ENCODE measurements at regions not wholly inside any gene's neighbourhood (a gene's known extent, or its start where the extent isn't known, plus 50 kb on each side); places are given as distances from the start of the nearest gene placed in this dataset.

DNA sequence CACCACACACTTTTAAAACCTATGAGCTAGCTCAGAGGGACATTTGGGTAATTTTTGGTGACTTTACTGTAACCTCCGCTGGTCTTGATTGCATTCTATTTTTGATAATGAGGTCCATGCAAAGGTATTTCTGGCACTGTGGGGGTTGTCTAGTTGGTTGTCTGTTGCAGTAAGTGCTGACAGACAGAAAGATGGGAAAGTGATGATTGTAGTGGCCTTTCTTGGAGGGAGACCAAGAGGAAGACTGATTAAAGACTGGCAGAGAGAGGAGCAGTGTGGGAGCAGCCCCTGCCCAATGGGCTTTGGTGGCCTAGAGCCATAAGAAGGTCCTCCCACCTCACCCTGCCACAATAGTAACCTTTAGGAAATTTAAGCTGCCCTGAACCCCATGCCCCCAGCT, 173.4 kb upstream of the CTBP2 start:
- no peaks in the 10 kb centered on the region for H4K20me1 ChIP-seq (ENCODE audit: insufficient read depth)
- TF ChIP-seq NFIC (IDR thresholded peaks at IDR 0.05; ENCODE audit: borderline replicate concordance) (no peak), RAD21 (IDR thresholded peaks at IDR 0.05; ENCODE audit: low read length) (no peak), TCF12 (IDR thresholded peaks at IDR 0.05) (no peak), RFX5 (IDR thresholded peaks at IDR 0.05; ENCODE audit: low read length) (no peak), EZH2phosphoT487 (IDR thresholded peaks at IDR 0.05; ENCODE audit: borderline replicate concordance, low read depth) (no peak), YY1 (IDR thresholded peaks at IDR 0.05; ENCODE audit: low read depth) (no peak), MEF2A (IDR thresholded peaks at IDR 0.05; ENCODE audit: borderline replicate concordance, low read depth) (no peak), NRF1 (IDR thresholded peaks at IDR 0.05; ENCODE audit: low read depth, low read length) (no peak), FOXM1 (IDR thresholded peaks at IDR 0.05; ENCODE audit: low read depth) (no peak), JUND (IDR thresholded peaks at IDR 0.05) (no peak), MXI1 (IDR thresholded peaks at IDR 0.05; ENCODE audit: low read depth, low read length) (no peak), GABPA (IDR thresholded peaks at IDR 0.05; ENCODE audit: low read depth) (no peak), POLR2AphosphoS5 (IDR thresholded peaks at IDR 0.05; ENCODE audit: low read depth, low read length) (no peak), TAF1 (IDR thresholded peaks at IDR 0.05; ENCODE audit: borderline replicate concordance, low read depth, low read length) (no peak)
- TF ChIP-seq, protein P1, sequence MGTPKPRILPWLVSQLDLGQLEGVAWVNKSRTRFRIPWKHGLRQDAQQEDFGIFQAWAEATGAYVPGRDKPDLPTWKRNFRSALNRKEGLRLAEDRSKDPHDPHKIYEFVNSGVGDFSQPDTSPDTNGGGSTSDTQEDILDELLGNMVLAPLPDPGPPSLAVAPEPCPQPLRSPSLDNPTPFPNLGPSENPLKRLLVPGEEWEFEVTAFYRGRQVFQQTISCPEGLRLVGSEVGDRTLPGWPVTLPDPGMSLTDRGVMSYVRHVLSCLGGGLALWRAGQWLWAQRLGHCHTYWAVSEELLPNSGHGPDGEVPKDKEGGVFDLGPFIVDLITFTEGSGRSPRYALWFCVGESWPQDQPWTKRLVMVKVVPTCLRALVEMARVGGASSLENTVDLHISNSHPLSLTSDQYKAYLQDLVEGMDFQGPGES (IDR thresholded peaks at IDR 0.05; ENCODE audit: low read depth, low read length) = no peak
- TF ChIP-seq, protein P2, sequence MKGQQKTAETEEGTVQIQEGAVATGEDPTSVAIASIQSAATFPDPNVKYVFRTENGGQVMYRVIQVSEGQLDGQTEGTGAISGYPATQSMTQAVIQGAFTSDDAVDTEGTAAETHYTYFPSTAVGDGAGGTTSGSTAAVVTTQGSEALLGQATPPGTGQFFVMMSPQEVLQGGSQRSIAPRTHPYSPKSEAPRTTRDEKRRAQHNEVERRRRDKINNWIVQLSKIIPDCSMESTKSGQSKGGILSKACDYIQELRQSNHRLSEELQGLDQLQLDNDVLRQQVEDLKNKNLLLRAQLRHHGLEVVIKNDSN (IDR thresholded peaks at IDR 0.05; ENCODE audit: borderline replicate concordance, low read depth) = no peak
- TF ChIP-seq, protein P3, sequence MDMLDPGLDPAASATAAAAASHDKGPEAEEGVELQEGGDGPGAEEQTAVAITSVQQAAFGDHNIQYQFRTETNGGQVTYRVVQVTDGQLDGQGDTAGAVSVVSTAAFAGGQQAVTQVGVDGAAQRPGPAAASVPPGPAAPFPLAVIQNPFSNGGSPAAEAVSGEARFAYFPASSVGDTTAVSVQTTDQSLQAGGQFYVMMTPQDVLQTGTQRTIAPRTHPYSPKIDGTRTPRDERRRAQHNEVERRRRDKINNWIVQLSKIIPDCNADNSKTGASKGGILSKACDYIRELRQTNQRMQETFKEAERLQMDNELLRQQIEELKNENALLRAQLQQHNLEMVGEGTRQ (IDR thresholded peaks at IDR 0.05; ENCODE audit: borderline replicate concordance, low read depth, low read length) = no peak
- H3K4me3 ChIP-seq (ENCODE audit: low read depth in 2 of 2, low read length in 1 of 2) = no peak overlapping the region
- no peaks in the 10 kb centered on the region for H3K27me3 ChIP-seq (ENCODE audit: insufficient read depth)
- no peak for DNase-seq
- H3K27ac ChIP-seq (ENCODE audit: low read depth in 2 of 2, low read length in 1 of 2) = no peak overlapping the region
- H3F3A ChIP-seq (replicated peaks; ENCODE audit: insufficient read depth) = no peaks in the 10 kb centered on the region
- POLR2A ChIA-PET = no interaction called here
- no peaks in the 10 kb centered on the region for H3K36me3 ChIP-seq (replicated peaks in 1 of 2; ENCODE audit: control insufficient read depth in 1 of 2, insufficient read depth in 2 of 2, low read length in 1 of 2)
- no peaks in the 10 kb centered on the region for H3K9me2 ChIP-seq
- CTCF ChIA-PET = interaction anchor here (5.1 kb wide), 1 partner anchor 9 kb away, joined by 29 read pairs; no protein-coding TSS in a partner anchor
- 50% methylated on average over 1 of the region's 1 CpG for WGBS (ENCODE audit: low lambda C conversion rate)
- no peak overlapping the region for H3K4me2 ChIP-seq
- H3K9me3 ChIP-seq = no peaks in the 10 kb centered on the region
- no peaks in the 10 kb centered on the region for H3K4me1 ChIP-seq (ENCODE audit: control insufficient read depth in 1 of 2, insufficient read depth in 2 of 2, low read depth in 1 of 2, low read length in 1 of 2)
- no peak overlapping the region for H3K9ac ChIP-seq
- H2AFZ ChIP-seq (ENCODE audit: low read depth) = no peak overlapping the region
- H3K79me2 ChIP-seq (ENCODE audit: insufficient read depth) = no peaks in the 10 kb centered on the region

DNA sequence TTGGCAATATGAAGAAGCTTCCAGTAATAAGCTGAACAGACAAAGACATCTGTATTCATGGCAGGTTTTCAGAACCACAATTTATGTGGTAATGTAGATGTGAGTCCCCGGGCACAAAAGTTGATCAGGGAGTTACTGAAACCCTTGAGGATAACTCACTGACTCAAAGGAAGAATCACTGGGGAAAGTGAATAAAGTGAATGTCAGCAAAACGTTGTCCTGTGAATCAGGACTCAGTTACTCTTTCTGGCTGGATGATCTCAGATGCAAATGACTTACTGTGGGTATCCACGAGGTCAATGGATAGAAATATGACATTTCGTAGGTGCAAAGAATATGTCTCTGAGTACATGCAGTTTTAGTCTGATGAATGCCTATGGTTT, 172.8 kb upstream of the CTBP2 start:
- H3K36me3 ChIP-seq (replicated peaks in 1 of 2; ENCODE audit: control insufficient read depth in 1 of 2, insufficient read depth in 2 of 2, low read length in 1 of 2) = no peaks in the 10 kb centered on the region
- no peaks in the 10 kb centered on the region for H4K20me1 ChIP-seq (ENCODE audit: insufficient read depth)
- H3K4me1 ChIP-seq (ENCODE audit: control insufficient read depth in 1 of 2, insufficient read depth in 2 of 2, low read depth in 1 of 2, low read length in 1 of 2) = no peaks in the 10 kb centered on the region
- H3F3A ChIP-seq (replicated peaks; ENCODE audit: insufficient read depth) = no peaks in the 10 kb centered on the region
- DNase-seq = no peak
- H3K79me2 ChIP-seq (ENCODE audit: insufficient read depth) = no peaks in the 10 kb centered on the region
- H3K27ac ChIP-seq (ENCODE audit: low read depth in 2 of 2, low read length in 1 of 2) = no peak overlapping the region
- CTCF ChIA-PET = interaction anchor here (5.1 kb wide), 1 partner anchor 10 kb away, joined by 29 read pairs; no protein-coding TSS in a partner anchor
- H3K9me3 ChIP-seq = no peaks in the 10 kb centered on the region
- H3K4me3 ChIP-seq (ENCODE audit: low read depth in 2 of 2, low read length in 1 of 2) = no peak overlapping the region
- 17% methylated on average over 4 of the region's 4 CpGs for WGBS (ENCODE audit: low lambda C conversion rate)
- no peaks in the 10 kb centered on the region for H3K9me2 ChIP-seq
- POLR2A ChIA-PET = no interaction called here
- H3K4me2 ChIP-seq = no peak overlapping the region
- no peaks in the 10 kb centered on the region for H3K27me3 ChIP-seq (ENCODE audit: insufficient read depth)
- no peak overlapping the region for H3K9ac ChIP-seq
- no peak overlapping the region for H2AFZ ChIP-seq (ENCODE audit: low read depth)
- TF ChIP-seq CHD2 (IDR thresholded peaks at IDR 0.05; ENCODE audit: low read length, partially characterized antibody) (no peak), POLR2AphosphoS5 (IDR thresholded peaks at IDR 0.05; ENCODE audit: low read depth, low read length) (no peak), FOXM1 (IDR thresholded peaks at IDR 0.05; ENCODE audit: low read depth) (no peak), EZH2phosphoT487 (IDR thresholded peaks at IDR 0.05; ENCODE audit: borderline replicate concordance, low read depth) (no peak), TEAD4 (IDR thresholded peaks at IDR 0.05; ENCODE audit: borderline replicate concordance, insufficient read depth) (no peak), JUND (IDR thresholded peaks at IDR 0.05) (no peak), RAD21 (IDR thresholded peaks at IDR 0.05; ENCODE audit: low read length) (no peak), NFIC (IDR thresholded peaks at IDR 0.05; ENCODE audit: borderline replicate concordance) (no peak), FOXJ3 (CRISPR knock-in tag; IDR thresholded peaks at IDR 0.05) (no peak), ELF1 (IDR thresholded peaks at IDR 0.05) (no peak), EP300 (IDR thresholded peaks at IDR 0.05; ENCODE audit: borderline replicate concordance in 1 of 2, low read depth in 1 of 2, low read length in 1 of 2) (no peak), RCOR1 (IDR thresholded peaks at IDR 0.05; ENCODE audit: low read length) (no peak), GATA2 (CRISPR knock-in tag; IDR thresholded peaks at IDR 0.05) (no peak)
- TF ChIP-seq, protein P4, sequence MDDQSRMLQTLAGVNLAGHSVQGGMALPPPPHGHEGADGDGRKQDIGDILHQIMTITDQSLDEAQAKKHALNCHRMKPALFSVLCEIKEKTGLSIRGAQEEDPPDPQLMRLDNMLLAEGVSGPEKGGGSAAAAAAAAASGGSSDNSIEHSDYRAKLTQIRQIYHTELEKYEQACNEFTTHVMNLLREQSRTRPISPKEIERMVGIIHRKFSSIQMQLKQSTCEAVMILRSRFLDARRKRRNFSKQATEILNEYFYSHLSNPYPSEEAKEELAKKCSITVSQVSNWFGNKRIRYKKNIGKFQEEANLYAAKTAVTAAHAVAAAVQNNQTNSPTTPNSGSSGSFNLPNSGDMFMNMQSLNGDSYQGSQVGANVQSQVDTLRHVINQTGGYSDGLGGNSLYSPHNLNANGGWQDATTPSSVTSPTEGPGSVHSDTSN (IDR thresholded peaks at IDR 0.05) = no peak
- TF ChIP-seq, protein P3 (IDR thresholded peaks at IDR 0.05; ENCODE audit: borderline replicate concordance, low read depth, low read length) = no peak
- TF ChIP-seq, protein P5, sequence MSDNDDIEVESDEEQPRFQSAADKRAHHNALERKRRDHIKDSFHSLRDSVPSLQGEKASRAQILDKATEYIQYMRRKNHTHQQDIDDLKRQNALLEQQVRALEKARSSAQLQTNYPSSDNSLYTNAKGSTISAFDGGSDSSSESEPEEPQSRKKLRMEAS (IDR thresholded peaks at IDR 0.05; ENCODE audit: low read depth) = no peak

Data from SK-N-SH (cell line).